ENCODE measurements at regions not wholly inside any gene's neighbourhood (a gene's known extent, or its start where the extent isn't known, plus 50 kb on each side); places are given as distances from the start of the nearest gene placed in this dataset.

DNA sequence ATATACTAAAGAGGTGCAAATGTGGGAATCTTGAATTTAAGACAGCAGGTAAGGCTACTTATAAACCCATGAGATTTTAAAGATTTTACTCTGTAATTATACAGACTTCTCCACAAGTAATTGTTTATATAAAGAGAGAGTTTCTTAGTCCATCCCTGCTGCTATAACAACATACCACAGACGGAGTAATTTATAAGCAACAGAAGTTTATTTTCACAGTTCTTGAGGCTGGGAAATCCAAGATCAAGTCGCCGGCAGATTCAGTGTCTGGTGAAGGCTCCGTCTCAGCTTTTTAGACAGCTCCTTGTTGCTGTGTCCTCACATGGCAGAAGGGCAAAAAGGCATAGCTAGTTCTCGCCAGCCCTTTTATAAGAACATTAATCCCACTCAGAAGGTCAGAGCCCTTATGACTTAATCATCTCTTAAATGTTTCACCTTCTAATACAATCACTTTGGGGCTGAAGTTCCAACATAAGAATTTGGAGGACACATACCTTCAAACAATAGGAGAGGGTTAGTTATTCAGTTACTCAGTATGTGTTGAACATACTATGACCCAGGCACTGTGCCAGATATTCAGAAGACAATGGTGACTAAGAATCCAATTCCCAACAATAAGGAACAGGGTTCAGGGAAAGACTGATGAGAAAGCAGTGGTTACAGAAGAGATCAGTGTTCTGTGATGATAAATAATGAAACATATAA is 466.0 kb downstream of the RIT2 start:
- DNase-seq = no peak

DNA sequence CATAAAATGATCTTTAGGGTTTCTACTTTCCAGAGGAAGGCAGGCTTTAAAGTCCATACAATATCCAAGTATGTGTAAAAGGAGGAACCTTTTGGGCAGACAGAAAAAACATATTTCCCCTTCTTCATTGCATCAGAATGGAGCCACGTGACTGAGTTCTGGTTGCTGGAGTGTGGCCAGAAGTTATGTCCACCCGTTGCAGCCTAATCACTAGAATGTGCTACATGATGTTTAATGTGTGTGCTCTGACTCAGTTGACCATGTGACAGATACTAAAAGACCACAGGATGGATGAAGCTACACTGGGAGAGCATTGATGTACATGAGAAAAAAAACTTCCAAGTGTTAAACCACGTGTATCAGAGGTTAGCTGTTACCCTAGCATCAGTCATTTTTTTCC is 460.9 kb downstream of the RIT2 start:
- no peak for DNase-seq

DNA sequence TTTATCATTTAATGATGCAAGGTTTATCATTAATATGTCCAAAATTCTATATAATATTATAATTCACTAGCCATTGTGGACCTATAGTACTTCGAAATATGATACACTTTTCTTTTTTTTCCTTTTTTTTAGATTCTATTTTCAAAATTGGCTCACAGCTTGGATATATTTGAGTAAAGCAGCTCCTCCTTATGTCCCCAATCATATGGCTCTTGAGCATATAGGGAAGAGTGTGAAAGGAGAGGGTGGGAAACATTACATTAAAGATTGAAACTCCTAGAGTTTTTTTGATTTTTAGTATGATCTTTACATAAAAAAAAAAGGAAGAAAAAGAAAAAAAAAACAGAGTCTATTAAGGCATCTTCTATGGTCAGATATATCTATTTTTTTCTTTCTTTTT is 457.9 kb downstream of the RIT2 start:
- no peak for DNase-seq

DNA sequence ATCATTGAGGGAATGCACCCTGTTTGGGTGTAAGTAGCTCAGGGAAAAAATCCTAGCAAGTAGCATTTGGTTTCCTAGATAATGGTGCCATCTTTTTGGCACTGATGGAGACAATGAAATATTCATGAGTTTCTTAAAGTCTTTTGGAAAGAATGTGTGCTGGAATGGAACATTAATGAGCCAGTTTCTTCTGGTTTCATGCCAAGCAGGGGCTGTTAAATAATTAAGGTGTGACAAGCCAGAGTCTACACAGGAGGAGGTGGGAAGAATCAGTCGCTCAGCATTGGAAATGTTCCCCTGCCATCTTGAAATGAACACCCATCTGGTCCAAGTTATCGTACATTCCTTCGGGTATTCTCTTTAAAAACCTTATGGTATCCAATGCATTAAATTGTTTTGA is 457.3 kb downstream of the RIT2 start:
- DNase-seq = no peak

- DNase-seq = no peak
These were observed 456.3 kb downstream of the RIT2 start for GRCh38 chr18:42659187-42659586.

GRCh38 chr18:42670860-42671259 is 444.6 kb downstream of the RIT2 start:
- DNase-seq = no peak

GRCh38 chr18:42675810-42676209 is 439.7 kb downstream of the RIT2 start:
- no peak for DNase-seq

DNA sequence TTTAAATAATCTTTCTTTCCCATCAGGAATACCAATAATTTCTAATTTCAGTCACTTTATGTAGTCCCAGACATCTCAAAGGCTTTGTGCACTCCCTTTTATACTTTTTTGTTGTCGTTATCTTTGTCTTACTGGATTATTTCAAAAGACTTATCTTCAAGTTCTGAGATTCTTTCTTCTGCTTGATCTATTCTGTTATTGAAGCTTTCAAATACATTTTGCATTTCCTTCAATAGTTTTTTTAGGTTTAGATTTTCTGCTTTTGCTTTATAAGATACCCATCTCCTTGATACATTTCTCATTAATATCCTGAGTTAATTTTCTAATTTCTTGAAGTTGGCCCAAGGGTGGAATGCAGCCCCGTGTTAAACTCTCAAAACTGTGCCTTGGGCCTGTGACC is 432.4 kb downstream of the RIT2 start:
- DNase-seq = no peak

- no peak for DNase-seq
These were observed 426.2 kb downstream of the RIT2 start for GRCh38 chr18:42689310-42689709.
